ENCODE measurements at regions not wholly inside any gene's neighbourhood (a gene's known extent, or its start where the extent isn't known, plus 50 kb on each side); places are given as distances from the start of the nearest gene placed in this dataset.

DNA sequence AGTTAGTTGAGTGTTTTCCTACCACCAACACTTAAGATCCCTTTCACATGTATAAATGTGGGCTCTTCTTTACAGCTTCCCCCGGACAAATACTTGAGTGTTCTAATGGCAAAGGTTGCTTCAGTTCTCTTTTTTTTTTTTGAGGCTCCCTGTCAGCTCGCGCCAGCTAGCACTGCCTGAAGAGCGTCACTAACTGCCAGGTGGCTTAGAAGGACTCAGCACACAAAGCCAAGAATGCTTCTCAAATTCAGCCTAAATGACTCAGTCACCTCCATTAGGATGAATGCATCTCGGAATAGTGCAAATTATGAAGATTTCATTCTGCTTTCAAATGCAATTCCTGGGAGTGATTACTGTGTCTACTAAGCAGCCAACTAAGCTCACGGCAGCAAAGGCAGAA lies 150.7 kb upstream of the BTBD3 start:
- no peak for DNase-seq (ENCODE audit: low spot score)
- intact Hi-C loops (cut with DNase I) = no loop called here

DNA sequence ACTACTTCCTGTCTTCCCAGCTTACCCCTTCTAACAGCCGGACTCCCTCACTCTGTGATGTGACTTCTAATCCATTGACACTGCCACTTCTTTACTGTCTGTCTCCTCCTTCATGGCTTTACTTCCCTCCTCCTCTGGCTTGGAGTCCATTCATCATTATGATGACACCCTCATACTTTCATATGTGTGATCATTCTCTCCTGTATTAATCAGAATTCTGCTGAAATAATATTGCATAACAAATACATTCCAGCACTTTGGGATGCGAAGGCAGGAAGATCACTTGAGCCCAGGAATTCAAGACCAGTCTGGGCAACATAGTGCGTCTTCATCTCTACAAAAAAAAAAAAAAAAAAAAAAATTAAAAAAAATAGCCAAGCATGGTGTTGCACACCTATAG lies 147.9 kb upstream of the BTBD3 start:
- intact Hi-C loops (cut with DNase I) = no loop called here

DNA sequence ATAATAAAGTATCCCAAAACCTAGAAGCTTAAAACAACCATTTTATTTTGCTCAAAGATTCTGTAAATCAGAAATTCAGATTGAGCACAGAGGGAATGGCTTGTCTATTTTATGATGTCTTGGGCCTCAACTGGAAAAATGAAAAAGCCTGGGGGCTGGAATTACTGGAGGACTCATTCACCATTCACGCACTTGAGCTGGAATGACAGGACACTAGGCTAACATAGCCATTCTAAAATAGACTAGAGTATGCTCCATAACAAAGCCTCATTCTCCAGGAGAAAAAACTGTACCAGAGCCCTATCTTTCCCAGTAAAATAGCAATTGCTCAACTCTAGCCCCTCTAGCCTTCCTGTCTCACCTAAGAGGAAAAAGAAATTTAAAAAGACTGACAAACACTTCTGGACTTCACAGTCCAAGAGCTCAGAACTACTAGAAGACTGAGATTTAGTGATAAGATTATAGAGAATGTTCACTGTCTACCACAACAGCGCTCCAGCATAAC lies 145.4 kb upstream of the BTBD3 start:
- no peak for DNase-seq (ENCODE audit: low spot score)
- intact Hi-C loops (cut with DNase I) = no loop called here

More for the DNA sequence above, 147.9 kb upstream of the BTBD3 start:
- DNase-seq (ENCODE audit: low spot score) = no peak

GRCh38 chr20:11776687-11777086 lies 141.0 kb upstream of the BTBD3 start:
- DNase-seq (ENCODE audit: low spot score) = no peak
- intact Hi-C loops (cut with DNase I) = no loop called here

DNA sequence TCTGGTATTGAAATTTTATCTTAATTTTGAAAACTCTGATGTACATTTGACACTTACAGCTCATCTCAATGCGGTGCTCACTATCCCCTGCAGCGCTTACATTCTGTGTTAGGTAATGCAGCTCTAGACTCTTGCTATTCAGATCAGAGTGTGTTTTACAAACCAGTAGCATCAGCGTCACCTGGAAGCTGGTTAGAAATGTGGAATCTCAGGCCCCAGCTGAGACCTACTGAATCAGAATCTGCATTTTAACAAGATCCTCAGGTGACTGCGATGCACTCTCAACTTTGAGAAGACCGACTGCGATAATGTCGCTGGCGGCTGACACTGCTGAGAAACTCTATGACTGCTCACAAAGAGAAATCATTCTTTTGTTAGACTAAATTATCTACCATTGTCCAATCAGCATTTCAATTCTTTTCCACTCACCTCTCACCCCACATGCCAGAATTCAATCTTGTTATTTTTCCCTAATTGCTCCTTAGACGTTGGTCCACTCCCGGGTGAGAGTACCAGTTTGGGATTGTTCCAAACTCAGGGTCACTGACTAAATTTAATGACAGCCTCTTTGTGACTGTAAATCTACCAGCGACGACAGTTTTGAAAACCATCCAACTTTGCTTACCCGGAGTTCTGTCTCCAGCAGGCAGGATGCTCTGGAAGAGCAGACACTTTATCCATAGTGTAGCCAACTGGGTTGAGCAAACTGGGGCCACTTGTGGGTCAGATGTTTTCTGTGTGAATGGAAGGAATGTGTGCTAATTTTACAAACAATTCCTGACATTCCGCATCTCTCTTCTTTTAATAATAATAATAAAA lies 140.1 kb upstream of the BTBD3 start:
- intact Hi-C loops (cut with DNase I) = no loop called here
- DNase-seq (ENCODE audit: low spot score) = no peak

DNA sequence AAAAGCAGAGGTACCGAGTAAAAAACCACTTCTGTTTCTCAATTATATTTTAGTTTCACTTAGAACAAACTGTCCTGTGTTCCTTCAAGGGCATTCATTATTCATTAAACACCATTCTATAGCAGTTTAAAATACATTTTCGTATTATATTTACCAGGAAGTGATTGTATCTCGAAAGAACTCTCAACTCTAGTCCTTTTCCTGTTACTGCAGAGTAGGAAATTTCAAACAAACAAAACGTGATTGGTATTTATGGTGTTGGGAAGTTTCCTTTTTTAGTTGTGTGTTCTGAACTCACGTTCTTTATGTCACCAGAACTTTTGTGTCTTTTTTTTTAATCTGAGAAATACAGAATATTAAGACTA lies 139.5 kb upstream of the BTBD3 start:
- intact Hi-C loops (cut with DNase I) = no loop called here
- no peak for DNase-seq (ENCODE audit: low spot score)

- intact Hi-C loops (cut with DNase I) = no loop called here
- no peak for DNase-seq (ENCODE audit: low spot score)
Observed at GRCh38 chr20:11780765-11781369, 136.8 kb upstream of the BTBD3 start.

GRCh38 chr20:11783102-11783850 lies 134.4 kb upstream of the BTBD3 start:
- DNase-seq (ENCODE audit: low spot score) = no peak
- intact Hi-C loops (cut with DNase I) = no loop called here

DNA sequence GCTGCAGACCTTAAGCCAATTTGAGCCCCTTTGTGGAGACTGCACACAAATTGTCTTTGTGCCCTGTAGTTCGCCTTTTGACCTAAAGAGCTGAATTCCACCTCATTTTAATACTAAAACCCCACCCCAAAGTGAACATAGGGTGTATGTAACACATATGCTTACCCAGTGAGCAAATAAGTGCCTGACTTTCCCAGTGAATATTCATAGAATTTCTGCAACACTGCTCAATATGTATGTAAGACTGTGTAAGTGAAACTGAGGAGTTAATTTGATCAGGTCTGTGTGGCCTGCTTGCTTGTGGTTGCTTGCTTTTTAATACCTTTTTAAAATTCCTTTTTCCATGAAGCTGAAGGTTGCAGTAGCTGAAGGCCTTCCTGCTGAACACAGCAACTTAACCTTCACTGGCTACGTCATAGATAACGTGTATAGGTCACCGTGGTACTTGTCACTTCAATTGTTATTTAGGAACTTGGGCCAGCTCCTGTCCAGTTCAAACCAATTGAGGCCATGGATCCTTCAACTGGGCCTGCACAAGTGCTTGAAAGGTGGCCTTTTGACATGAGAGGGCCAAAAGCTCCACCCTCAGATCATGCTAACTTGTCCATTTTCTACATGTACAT lies 131.7 kb upstream of the BTBD3 start:
- no peak for DNase-seq (ENCODE audit: low spot score)
- intact Hi-C loops (cut with DNase I) = no loop called here

GRCh38 chr20:11790046-11790445 lies 127.6 kb upstream of the BTBD3 start:
- intact Hi-C loops (cut with DNase I) = no loop called here
- DNase-seq (ENCODE audit: low spot score) = no peak

DNA sequence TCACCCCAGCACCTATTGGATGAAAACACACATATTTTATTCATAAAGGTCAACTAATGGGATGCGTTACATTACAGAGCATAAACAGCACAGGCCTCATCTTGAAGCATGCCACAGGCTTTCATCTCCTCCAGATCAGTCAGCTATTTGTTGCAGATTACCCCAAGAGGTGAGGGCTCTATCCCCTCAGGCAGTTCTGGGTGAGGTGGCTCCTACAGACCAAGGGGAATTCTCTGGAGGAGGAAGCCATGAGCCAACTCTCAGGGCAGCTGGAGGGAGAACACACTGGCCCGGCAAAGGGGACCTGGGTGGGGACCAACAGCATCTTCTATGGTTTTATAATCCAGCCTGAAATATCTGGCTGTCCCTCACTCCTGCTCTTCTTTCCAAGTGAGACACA lies 126.4 kb upstream of the BTBD3 start:
- no peak for DNase-seq (ENCODE audit: low spot score)
- intact Hi-C loops (cut with DNase I) = no loop called here

GRCh38 chr20:11791835-11792567 lies 125.7 kb upstream of the BTBD3 start:
- intact Hi-C loops (cut with DNase I) = no loop called here
- no peak for DNase-seq (ENCODE audit: low spot score)

DNA sequence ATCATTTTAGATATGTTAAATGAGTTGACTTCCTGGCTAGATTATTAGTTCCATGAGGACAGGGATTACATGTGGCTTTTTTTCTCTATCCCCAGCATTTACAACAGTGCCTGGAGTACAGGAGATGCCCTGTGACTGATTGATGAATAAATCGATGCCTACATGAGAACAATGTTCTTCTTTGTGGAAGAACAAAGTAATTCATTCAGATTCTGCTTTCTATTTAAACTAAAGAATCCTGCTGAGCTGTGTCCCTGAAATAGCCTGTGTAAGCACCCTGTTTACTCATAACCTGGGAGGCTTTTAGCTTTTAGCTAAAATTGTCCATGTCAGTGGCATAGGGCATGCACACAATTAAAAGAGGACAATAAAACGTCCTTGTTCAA lies 125.1 kb upstream of the BTBD3 start:
- intact Hi-C loops (cut with DNase I) = no loop called here
- DNase-seq (ENCODE audit: low spot score) = no peak

DNA sequence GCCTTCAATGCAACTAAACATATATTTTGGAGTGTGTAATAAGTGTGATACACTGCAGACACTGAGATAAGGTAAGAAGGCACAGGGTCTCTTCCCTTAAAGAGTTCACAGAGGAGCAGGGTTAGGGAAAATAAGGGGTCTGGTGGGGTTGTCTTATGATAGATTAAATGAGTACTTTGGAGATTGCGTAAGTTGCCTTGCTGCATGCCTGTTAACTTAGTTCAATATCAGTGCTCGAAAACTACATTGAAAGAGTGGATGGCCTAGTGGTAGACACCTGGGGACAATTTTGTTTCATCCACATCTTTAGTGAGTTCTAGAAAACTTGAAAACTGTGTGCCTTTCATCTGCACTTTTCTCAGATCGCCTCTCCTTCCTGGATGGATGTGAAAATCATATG lies 123.2 kb upstream of the BTBD3 start:
- no peak for DNase-seq (ENCODE audit: low spot score)
- intact Hi-C loops (cut with DNase I) = no loop called here

DNA sequence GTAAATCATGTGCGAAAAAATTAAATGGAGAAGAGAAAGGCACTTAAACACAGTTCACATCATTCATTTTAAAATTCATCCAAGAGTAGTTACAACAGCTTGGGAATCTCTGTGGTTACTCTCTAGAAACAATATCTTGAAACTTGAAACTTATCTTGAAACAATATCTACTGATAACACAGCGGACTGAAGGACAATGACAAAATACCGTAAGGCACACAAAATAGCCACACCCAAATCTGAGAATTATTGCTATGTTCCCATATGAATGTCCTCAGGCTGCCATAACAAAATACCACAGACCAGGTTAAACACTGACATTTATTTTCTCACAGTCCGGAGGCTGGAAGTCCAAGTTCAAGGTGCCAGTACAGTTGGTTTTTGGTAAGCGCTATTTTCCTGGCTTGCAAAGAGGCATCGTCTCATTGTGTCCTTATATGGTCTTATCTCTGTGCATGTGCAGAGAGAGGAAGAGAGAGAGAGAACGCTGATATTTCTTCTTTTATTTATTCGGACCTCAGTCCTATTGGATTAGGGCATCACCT lies 122.5 kb upstream of the BTBD3 start:
- intact Hi-C loops (cut with DNase I) = no loop called here
- no peak for DNase-seq (ENCODE audit: low spot score)

- no peak for DNase-seq (ENCODE audit: low spot score)
- intact Hi-C loops (cut with DNase I) = no loop called here
Observed at GRCh38 chr20:11796026-11796425, 121.7 kb upstream of the BTBD3 start.

DNA sequence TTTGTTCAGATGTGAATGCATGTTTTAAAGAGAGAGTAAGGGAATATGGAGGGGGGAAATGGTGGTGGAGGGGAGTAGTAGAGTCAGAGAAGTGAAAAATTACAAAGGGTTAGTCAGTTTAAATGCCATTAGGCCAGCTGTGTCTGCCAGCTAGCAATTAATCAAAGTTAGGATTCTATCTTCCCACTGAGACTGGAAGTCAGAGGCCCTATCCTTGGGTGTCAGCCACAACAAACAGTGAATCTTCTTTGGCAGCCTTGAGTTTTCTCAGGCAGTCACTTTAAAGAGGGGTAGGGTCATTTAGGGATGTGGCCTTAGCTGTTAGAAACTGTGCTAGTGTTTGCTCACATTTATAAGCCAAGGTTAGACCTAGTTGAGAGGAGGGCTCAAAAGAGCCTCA lies 120.5 kb upstream of the BTBD3 start:
- intact Hi-C loops (cut with DNase I) = no loop called here
- DNase-seq (ENCODE audit: low spot score) = no peak

DNA sequence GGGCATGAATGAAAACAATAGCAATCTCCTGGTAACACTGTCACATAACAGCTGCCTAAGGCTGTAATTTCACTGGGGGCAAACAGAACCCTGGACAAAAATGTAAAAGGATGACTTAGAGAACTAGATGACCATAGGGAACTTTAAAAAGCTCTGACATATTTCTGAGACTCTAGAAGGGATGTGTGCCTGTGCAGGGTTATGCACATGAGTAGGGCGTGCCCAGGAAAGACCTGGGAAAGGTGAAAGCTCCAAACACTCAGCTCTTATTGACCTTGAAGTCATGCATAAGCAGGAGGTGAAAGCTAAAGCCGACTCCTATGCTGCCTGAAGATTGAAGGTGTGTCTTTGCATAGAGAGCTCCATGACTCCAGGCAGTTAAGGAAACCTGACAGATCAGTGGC lies 118.4 kb upstream of the BTBD3 start:
- no peak for DNase-seq (ENCODE audit: low spot score)
- intact Hi-C loops (cut with DNase I) = no loop called here

All from cardiac septum (tissue), 1 donor.